MCF 10A (cell line): ENCODE measurements at regions not wholly inside any gene's neighbourhood (a gene's known extent, or its start where the extent isn't known, plus 50 kb on each side); places are given as distances from the start of the nearest gene placed in this dataset.

Source experiments
- BruUV-seq: library from RNA; stranded (reverse); fragments of 400-500 nt; replicated peaks from 2 replicates; lab custom pipeline; 2021; lab: Mats Ljungman, UMichigan
- CTCF ChIA-PET: fragments of 300-600 bp; sonication (Branson Sonifier 250); formaldehyde crosslinking; extraction: SDS; loops from one replicate; lab custom pipeline; 2021; ENCODE audit warnings: antibody characterized with exemption, inconsistent platforms; lab: Yijun Ruan, JAX
- POLR2A ChIA-PET: fragments of 300-600, 350-650 bp; sonication (Branson Sonifier 250); formaldehyde crosslinking; extraction: SDS; loops from one replicate; lab custom pipeline; 2020; ENCODE audit warnings: antibody characterized with exemption, inconsistent platforms; lab: Yijun Ruan, JAX
- DNase-seq: peaks from one replicate; pipeline ENCODE4 v3.0.0-alpha.2; 2018; ENCODE audit not compliant: unreplicated experiment
- H3K27ac Mint-ChIP-seq: one replicate; pipeline ENCODE4 v1.8.0; 2022; ENCODE audit warnings: mild to moderate bottlenecking, low read depth, mixed read lengths; ENCODE audit not compliant: unreplicated experiment
- H3K27me3 Mint-ChIP-seq: one replicate; pipeline ENCODE4 v1.8.0; 2022; ENCODE audit warnings: mixed read lengths; ENCODE audit not compliant: insufficient read depth, unreplicated experiment
- H3K36me3 Mint-ChIP-seq: one replicate; pipeline ENCODE4 v1.8.0; 2022; ENCODE audit warnings: mild to moderate bottlenecking, moderate library complexity, mixed read lengths; ENCODE audit not compliant: insufficient read depth, unreplicated experiment
- H3K4me1 Mint-ChIP-seq: one replicate; pipeline ENCODE4 v1.8.0; 2022; ENCODE audit warnings: mixed read lengths; ENCODE audit not compliant: insufficient read depth, unreplicated experiment
- H3K4me3 Mint-ChIP-seq: one replicate; pipeline ENCODE4 v1.8.0; 2022; ENCODE audit warnings: mild to moderate bottlenecking, moderate library complexity, mixed read lengths; ENCODE audit not compliant: unreplicated experiment
- H3K9me3 Mint-ChIP-seq: one replicate; pipeline ENCODE4 v1.8.0; 2022; ENCODE audit warnings: mixed read lengths; ENCODE audit not compliant: unreplicated experiment
- CTCF ChIP-seq: fragments of 200-600 bp; IDR thresholded peaks from one replicate; pipeline ENCODE4 v1.8.0; 2022; ENCODE audit warnings: antibody characterized with exemption, mild to moderate bottlenecking; ENCODE audit not compliant: unreplicated experiment
- intact Hi-C: fragments of 100-400 bp; cut with micrococcal nuclease; formaldehyde crosslinking; loops from 2 replicates; pipeline ENCODE4 v1.14.1; 2022

- H3K27me3 Mint-ChIP-seq, result no peaks in the 10 kb centered on the region
- intact Hi-C loops, result no loop called here
- no peak for TF ChIP-seq CTCF
Observed at GRCh38 chr4:163419074-163419473, 54.5 kb downstream of the TKTL2 start.

GRCh38 chr4:163415668-163416067, 57.9 kb downstream of the TKTL2 start:
- Mint-ChIP-seq H3K4me1 (no peaks in the 10 kb centered on the region), H3K27me3 (no peaks in the 10 kb centered on the region), H3K36me3 (no peaks in the 10 kb centered on the region), H3K4me3 (no peak overlapping the region), H3K27ac (no peak overlapping the region), H3K9me3 (no peaks in the 10 kb centered on the region)
- ChIA-PET CTCF (no interaction called here), POLR2A (no interaction called here)
- no TSS peak for BruUV-seq
- DNase-seq, result no peak
- no peak for TF ChIP-seq CTCF
- intact Hi-C loops, result no loop called here

More at GRCh38 chr4:163419074-163419473, 54.5 kb downstream of the TKTL2 start:
- POLR2A ChIA-PET, result no interaction called here
- no peaks in the 10 kb centered on the region for H3K4me1 Mint-ChIP-seq
- H3K36me3 Mint-ChIP-seq, result no peaks in the 10 kb centered on the region
- no TSS peak for BruUV-seq
- no peak for DNase-seq
- no peak overlapping the region for H3K4me3 Mint-ChIP-seq
- no peaks in the 10 kb centered on the region for H3K9me3 Mint-ChIP-seq
- CTCF ChIA-PET, result no interaction called here
- H3K27ac Mint-ChIP-seq, result no peak overlapping the region

- intact Hi-C loops, result no loop called here
- H3K4me3 Mint-ChIP-seq, result no peak overlapping the region
- ChIA-PET CTCF (interaction anchor here (0.6 kb wide), 2 partner anchors 66 to 79 kb away, joined by 3 read pairs; no protein-coding TSS in a partner anchor), POLR2A (no interaction called here)
- no TSS peak for BruUV-seq
- no peaks in the 10 kb centered on the region for H3K27me3 Mint-ChIP-seq
- H3K4me1 Mint-ChIP-seq, result no peaks in the 10 kb centered on the region
- no peaks in the 10 kb centered on the region for H3K9me3 Mint-ChIP-seq
- DNase-seq, result no peak
- H3K36me3 Mint-ChIP-seq, result no peaks in the 10 kb centered on the region
- H3K27ac Mint-ChIP-seq, result no peak overlapping the region
- no peak for TF ChIP-seq CTCF
Observed at GRCh38 chr4:163414275-163414674, 59.3 kb downstream of the TKTL2 start.

- peak overlapping the region; percentile 25 for H3K4me3 Mint-ChIP-seq
- CTCF ChIA-PET, result interaction anchor here (1.1 kb wide), 1 partner anchor 12 kb away, joined by 4 read pairs; no protein-coding TSS in a partner anchor
- H3K36me3 Mint-ChIP-seq, result no peaks in the 10 kb centered on the region
- BruUV-seq, result no TSS peak
- POLR2A ChIA-PET, result no interaction called here
- TF ChIP-seq CTCF, result no peak
- H3K27ac Mint-ChIP-seq, result no peak overlapping the region
- no peaks in the 10 kb centered on the region for H3K27me3 Mint-ChIP-seq
- peaks cover 4% of the 10 kb centered on the region for H3K4me1 Mint-ChIP-seq
- DNase-seq, result peak; percentile 2
- H3K9me3 Mint-ChIP-seq, result no peaks in the 10 kb centered on the region
- intact Hi-C loops, result no loop called here
Observed at GRCh38 chr4:163404580-163404979, 60.9 kb downstream of the NPY5R start.
